ENCODE measurements at regions not wholly inside any gene's neighbourhood (a gene's known extent, or its start where the extent isn't known, plus 50 kb on each side); places are given as distances from the start of the nearest gene placed in this dataset.

DNA sequence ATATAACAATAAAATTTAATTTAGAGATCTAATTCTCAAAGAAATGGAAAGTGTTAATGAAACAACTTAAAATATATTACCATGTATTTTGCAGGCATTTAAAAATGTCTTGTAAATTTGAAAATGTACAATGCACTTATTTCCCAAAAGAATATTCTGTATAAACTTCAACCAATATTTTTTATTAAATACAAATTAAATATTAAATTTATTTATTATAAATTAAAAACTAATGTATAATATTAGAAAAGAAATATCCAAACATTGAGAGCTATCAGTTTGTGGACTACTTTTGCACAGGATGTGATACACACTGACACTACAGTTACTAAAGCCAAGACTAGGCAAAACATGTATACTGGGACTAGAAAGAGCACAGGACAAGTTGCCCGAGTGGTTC lies 707.0 kb upstream of the NRSN1 start:
- DNase-seq (ENCODE audit: low read depth), result no peak

DNA sequence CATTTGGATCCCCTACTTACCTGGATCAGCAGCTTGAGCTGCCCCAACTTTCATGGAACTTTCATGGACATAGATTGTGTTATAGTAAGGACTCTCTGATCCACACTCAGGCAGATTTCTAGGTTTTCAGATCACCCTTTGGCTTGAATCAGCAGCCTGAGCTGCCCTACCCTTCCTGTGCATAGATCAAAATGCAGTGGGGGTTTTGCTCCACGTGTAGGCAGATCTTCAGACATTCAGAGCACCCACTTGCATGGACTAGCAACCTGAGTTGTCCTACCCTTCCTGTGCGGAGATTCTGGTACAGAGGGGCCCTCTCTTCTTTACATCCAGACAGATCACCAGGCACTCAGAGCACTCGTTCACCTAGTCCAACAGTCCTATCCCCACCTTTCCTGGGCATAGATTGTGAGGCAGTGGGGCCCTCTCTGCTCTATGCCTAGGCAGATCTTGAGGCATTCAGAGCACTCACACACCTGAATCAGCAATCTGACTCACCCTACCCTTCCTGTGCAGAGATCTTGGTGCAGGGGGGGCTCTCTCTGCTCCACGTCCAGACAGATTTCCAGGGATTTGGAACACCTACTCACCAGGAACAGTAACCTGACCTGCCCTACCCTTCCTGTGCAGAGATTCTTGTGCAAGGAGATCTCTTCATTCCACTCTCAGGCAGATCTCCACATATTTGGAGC lies 705.2 kb upstream of the NRSN1 start:
- no peak for DNase-seq (ENCODE audit: low read depth)

DNA sequence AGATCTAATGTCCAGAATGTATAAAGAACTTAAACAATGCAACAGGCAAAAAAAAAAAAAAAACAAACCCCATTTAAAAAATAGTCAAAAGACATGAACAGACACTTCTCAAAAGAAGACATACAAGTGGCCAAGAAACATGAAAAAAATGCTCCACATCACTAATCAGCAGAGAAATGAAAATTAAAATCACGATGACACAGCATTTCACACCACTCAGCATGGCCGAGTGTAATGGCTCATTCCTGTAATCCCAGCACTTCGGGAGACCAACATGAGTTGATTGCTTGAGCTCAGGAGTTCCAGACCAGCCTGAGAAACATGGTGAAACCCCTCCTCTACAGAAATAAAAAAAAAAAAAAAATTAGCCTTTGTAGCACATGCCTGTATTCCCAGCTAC lies 701.4 kb upstream of the NRSN1 start:
- no peak for DNase-seq (ENCODE audit: low read depth)

DNA sequence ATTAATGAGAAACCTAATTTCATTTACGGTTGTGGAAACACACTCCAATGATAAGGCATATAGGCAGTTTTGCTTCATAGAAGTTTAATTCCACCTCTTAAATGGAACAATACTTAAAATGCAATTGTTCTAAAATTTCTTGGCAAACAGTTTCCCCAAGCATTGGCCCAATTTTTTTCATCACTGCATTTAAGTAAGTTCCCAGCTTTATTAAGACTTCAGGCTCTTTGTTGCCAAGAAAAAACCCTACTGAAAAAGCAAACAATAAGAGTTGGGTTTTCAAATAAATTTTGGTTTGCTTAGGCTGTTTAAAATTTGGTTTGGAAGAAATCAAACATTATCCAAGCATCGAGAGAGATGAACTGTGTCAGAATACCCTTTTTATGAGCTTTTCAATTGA lies 690.9 kb upstream of the NRSN1 start:
- no peak for DNase-seq (ENCODE audit: low read depth)

DNA sequence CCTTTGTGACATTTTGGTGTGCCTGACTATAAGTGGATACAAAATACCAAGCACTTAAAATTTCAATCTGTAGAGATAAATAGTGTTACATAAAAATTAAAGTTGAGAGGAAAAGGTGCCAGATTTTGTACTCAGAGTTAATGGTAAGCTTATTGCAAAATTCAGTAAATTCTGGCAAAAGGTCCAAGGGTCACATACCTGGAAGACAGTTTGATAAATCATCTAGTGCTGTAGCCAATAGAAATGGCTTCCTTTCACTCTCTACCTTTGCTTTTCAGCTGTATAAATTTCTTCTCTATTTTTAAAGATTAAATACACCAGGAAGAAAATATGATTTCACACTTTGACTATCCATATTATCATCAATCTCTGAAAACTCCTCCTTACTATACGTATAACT lies 690.2 kb upstream of the NRSN1 start:
- DNase-seq (ENCODE audit: low read depth), result no peak

DNA sequence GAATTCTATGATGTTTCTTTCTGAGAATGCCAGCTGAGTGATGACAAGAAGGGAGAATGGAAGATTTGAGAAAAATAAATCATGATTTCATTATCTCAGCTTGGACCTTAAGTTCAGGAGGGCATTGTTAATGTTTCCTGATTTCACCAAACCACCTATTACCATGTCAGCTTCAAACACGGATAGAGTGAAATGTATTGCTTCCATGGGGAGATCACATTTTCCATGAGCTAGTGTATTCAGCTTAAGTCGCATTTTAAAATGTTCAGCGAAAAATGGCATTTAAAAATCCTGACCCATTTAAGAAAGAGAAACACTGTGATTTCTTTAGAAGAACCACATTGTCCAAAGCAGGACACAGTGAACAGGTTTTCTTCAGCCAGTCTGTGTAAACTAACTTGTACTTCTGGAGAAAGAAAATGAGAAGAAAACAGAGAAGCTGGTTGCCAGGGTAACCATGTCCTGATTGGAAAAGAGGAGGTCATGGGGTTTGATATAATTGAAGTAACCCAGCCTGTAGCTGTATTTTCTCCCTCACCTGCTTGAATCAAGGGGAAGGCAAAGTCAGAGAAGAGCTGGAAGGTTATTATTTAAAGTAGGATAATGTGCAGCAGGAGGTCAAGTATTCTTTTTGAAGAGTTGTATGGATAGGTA lies 684.1 kb upstream of the NRSN1 start:
- no peak for DNase-seq (ENCODE audit: low read depth)

DNA sequence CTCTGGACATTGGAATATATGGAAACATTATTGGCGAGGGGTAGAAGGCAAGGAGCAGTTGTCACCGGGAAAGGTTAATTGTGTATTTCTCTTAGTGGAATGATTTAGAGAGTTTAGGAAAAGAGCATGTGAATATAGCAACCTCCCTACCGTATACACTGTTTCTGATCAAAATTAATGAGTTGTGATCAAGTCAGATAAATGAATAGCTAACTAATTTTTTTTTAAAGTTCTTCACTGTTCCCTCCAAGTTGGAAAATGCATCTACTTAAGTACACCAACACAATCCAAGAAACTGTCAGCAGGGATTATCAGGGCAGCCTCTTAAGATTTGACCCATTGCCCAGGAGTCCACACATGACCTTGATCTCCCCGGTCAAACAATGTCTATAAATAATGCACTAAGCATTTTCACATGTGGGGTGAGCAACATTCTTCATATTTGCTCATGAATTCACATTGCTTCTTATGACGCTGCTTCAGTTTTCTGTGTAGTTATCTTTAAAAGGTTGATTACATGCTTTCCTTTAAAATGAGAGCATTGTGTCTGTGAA lies 680.8 kb upstream of the NRSN1 start:
- no peak for DNase-seq (ENCODE audit: low read depth)

DNA sequence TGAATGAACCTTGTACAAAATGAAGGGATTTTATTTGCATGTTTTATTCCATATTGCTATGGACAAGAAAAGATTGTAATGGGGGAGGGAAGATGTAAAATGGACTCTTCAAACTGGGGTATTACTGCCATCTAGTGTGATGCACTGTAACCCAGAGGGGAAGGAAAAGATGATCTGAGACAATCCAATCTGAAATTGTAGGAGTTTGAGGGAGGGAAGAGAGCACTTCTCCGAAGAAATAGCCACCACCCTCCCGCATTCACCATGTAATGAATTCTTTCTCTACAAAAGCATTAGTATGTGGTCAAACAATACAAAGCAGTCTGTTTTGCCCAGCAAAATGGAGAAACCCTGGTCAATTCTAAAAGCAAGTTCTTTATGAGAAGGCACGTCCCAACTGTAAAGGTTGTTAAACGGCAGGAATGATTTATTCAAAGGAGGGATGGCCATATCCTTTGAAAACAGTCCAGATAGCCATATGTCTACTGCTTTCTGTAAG lies 679.5 kb upstream of the NRSN1 start:
- DNase-seq (ENCODE audit: low read depth), result peak; percentile 44

DNA sequence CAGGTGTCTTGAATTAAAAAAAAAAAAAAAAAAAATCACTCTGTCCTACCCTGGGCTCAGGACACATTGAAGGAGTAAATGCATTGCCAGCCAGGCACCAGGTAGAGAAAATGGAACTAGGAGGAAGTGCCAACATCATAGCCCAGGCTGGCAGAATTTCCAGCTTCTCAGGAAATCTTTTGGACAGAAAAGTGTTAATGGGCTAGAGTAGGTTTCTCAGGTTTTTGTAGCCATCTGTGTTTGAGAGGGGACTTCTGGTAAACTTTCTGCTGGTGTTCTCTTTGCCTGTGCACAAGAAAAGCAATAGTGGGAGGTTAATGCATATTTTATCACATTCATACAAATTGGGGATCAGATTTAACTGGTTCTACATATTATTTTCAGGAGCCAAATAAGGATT lies 678.3 kb upstream of the NRSN1 start:
- DNase-seq (ENCODE audit: low read depth), result no peak

DNA sequence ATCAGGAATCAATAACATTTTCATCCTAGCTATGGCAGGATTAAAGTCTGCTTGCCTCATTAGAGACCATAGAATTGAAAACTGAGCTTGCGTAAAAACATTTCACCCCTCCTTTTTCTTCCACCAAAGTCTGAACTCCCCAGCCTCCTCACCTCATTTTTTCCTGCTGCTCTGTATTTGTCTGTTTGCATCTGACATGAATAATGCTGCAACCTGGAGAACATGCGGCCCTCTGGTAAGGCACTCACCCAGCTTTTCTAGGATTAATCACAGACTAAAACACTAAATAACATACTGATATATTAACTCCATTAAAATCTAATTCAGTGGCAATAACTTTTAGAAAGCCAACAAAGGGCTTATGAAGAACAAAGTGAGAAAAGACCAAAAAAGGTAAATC lies 677.7 kb upstream of the NRSN1 start:
- no peak for DNase-seq (ENCODE audit: low read depth)

DNA sequence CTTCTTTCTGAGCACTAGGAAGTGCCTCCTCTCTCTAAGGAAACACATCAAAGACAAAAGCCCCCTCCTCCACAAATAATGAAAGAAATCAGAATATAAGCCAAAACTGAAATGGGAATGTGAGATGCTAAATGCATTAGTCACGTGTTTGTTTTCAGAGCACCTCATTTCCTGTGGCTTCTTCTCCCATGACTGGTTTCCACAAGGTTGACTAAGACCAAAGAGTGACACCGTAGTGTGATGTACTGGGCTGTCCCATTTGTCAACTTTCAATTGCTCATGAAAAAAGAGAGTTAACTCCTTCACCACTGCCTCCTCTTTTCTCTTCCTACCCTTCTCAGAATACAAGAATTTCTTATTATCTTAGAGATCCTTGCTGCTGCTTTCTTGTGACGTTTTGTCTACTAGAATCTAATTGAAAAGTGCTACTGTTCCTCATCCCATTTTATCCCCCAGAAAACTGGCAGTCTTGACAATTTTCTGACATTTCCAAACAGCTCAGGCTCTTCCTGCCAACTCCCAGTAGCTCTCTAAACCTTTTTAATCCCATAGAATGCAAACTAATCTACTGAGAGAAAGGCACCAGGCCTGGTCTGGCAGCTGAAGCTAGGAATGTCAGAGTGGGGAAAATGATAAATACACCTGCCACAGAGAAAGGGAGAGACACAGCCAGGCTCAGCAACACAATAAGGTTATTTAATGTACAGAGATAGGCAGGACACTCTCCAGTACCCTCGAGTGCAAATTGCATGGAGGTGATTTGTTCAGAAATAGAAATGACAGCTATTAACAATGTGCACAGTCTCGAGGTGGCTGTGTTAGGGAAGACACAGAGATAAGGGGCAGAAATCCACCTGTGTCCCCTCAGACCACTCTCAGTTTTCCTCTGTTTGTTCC lies 671.7 kb upstream of the NRSN1 start:
- DNase-seq (ENCODE audit: low read depth), result peak; percentile 58

DNA sequence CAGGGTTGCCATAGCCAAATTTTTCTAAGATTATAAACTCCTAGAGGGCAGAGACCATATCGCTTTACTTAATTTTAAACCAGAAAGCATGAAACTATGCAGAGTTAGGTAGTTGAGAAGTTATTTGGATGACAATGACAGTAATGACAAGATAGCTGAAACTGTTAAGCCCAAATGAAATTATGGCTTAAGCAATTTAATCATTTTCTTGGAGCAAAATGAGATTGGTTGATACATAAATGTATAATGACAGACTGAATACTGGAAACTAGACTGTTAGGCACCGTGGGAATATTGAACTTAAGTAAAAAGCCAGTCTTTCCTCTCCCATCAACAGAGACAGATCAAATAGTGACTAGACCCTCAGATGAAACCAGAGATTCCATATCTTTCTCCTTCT lies 670.3 kb upstream of the NRSN1 start:
- DNase-seq (ENCODE audit: low read depth), result no peak

DNA sequence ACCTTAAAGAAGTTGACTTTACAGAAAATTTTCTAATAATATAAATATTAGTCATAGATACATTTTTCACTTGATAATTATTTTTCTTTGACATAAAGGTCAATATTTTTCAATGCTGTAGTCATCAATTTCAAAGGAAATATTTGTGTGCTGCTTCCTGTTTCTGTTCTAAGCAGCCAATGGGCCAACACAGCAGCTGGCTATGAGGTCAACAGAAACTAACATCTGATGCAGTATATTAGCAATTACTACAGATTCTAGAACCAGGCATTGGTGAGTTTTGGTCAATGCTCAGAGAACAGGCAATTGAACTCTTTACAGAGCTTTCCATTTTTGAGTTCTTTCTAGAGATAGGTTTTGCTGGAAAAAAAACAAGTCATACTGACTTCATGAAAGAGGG lies 669.6 kb upstream of the NRSN1 start:
- DNase-seq (ENCODE audit: low read depth), result no peak

DNA sequence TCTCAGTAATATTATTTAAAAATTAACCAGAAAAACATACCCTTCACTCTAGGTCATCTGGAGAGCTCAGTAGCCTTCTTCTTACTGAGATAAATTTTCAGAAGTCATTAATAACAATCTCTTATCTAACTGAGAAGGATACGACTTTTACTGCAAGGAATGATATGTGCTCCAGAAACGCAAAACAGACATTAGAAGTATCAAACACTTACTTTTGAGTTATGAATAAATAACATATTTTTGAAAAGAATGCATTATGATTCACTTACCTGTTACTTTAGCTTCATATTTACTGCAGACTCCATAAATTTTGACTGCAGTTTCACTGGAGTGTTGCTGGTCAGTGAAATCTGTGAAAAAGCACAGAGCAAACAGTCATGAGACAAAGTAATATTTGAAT lies 668.7 kb upstream of the NRSN1 start:
- no peak for DNase-seq (ENCODE audit: low read depth)

DNA sequence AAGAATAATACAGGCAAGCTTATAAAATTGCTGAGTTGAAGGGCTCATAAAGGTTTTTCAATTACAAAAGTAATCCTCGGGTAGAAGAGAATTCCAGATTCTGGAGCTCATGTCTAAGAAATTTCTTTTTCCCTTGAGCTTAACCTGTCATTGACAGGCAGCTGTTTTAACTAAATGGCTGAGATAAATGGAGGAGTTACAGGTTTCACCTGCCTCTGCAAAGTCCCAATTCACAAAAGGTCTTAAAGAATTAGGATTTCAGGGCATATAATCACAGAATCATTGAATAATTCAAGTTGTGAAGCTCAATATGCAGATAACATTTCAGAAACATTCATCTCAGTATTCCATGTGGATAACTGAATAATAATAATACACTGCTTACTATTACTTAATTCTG lies 660.1 kb upstream of the NRSN1 start:
- no peak for DNase-seq (ENCODE audit: low read depth)

DNA sequence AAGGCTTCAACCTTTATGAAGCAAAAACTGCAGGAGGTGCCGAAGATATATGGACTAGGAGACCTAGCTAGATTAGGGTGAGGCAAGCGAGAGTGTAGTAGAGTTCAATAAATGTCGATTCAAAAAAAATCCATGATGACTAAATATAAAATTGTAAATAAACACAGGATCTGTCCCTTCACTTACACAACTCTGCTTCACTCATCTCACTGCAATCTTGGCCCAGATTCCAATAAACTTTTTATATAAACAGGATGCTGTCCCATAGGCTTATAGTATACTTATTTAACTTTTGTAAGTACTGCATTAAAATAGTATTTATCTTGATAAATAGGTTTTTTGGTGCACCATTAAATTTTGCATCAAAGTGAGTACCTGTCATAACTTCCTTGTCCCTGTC lies 648.4 kb upstream of the NRSN1 start:
- DNase-seq (ENCODE audit: low read depth), result no peak

DNA sequence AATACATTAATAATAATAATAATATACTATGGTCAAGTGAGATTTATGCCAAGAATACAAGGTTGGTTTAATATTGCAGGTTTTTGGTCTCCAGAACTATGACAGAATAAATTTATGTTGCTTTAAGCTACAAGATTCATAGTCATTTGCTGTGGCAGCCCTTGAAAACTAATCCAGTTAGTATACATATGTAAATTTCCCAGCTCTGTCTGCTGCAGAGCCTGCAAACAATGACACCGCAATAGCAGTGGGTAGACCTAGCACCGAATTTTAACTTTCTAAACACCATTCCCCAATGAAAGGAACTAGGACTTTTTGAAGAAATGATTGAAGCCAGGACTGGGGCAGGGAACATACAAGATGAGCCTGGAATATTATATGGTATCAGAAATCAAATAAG lies 647.7 kb upstream of the NRSN1 start:
- no peak for DNase-seq (ENCODE audit: low read depth)

DNA sequence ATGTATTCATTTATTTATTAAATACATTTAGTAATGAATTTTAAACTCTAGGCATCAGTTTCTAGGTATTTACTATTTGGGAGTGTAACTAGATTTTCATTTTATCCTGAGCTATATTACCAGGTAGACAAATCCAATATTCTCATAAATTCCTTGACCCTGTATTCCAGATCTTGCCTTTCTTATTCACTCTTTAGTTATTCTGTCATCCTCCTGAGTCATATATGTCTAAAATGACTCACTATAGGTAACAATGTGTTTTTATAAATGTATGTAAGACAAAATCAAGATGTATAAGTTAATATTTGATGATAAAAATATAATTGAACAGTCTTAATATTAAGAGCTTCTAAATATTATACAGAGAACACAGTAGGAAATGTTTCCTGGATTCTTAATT lies 642.1 kb upstream of the NRSN1 start:
- DNase-seq (ENCODE audit: low read depth), result no peak

DNA sequence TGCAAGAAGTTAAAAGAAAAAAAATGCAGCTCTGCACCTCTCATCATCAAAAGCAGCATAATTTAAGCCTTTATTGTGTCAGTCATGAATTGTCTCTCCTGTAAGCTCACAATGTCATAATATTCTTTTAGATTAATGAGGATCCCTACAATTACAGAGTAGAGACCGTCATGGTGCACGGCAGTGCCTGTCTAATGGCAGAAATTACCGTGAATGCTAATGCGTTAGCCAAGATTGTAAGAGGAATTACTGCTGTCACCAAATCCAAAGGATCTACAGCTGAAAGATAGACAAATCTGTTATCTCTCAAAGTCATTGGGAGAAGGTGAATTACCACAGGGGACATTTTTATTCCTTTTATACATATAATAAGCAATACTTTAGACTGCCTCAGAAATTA lies 631.6 kb upstream of the NRSN1 start:
- no peak for DNase-seq (ENCODE audit: low read depth)

DNA sequence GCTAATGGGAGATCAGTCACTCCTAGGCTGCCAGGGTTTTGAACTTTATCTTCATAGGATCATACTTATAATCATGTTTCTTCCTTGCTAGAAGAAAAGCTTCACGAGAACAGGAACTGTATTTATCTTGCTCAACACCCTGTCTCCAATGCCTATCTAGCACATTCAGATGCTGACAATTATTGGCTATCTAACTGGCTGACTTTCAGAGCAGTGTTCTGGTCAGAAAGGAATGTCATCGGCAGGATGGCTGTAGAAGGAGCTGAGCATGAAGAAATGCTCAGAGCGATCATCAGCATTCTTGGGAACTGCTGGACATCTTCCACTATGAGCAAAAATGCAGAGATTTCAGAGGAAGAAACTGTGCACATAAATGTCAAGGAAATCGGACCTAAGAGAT lies 628.0 kb upstream of the NRSN1 start:
- DNase-seq (ENCODE audit: low read depth), result no peak

DNA sequence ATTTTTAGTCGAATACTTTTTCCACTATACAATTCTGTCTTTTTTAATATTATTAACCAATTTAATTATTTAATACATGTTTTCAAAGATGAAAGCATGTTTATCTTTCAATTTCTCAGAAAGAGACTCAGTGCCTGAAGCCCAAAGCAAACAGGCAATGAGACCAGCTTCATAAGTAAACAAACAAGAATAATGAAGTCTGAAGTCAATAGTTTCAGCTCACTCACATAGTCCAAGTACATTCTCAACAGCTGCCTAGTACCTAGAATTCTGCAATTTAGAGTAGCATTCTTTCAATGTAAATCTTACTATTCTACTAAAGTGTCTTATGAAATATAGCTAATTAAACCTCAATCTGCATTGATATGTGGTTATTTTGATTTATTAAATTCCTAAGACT lies 626.5 kb upstream of the NRSN1 start:
- no peak for DNase-seq (ENCODE audit: low read depth)

DNA sequence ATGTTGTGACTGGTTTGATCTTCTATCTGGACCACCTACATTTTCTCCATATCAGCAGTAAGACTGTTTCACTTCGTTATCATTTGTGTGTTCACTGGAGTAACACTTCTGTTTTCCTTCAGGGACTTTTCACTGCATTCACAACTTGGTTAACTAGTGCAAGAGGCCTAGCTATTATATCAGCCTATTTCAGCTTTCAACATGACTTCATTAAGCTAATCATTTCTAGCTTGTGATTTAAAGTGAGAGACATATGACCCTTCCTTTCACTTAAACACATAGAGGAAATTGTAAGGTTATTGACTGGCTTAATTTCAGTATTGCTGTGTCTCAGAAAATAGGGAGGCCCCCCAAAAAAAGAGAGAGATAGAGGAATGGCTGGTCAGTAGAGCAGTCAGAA lies 622.8 kb upstream of the NRSN1 start:
- no peak for DNase-seq (ENCODE audit: low read depth)

DNA sequence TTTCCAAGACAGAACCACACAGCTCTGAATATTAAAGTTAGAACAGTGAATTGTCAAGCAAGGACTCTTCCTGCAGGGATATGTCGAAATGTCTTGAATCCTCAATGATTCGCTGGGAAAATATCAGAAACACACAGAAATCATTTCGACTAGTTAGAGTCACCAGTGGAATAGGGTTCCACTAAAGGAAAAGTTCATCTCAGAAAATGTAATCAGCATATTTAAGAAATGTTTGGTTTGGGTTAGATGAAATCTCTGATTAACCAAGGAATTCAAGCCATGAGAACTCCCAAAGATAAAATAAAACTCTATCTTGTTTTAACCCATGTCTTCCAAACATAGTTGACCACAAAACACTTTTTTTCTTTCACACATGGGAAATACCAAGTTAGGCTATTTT lies 621.0 kb upstream of the NRSN1 start:
- DNase-seq (ENCODE audit: low read depth), result no peak
